LNCaP clone FGC (cell line): ENCODE measurements at regions not wholly inside any gene's neighbourhood (a gene's known extent, or its start where the extent isn't known, plus 50 kb on each side); places are given as distances from the start of the nearest gene placed in this dataset.

Experiments
- DNase-seq: peaks from one replicate; pipeline ENCODE4 v3.0.0-alpha.2; 2011; ENCODE audit warnings: low read depth
- H3K4me3 ChIP-seq: 2 replicates; pipeline ENCODE4 v1.5.1; 2011; ENCODE audit warnings: mild to moderate bottlenecking, low read depth, low read length, control low read depth
- TF ChIP-seq, protein P1 (sequence below): IDR thresholded peaks from 2 replicates; pipeline ENCODE4 v1.5.1; 2012; ENCODE audit warnings: mild to moderate bottlenecking; ENCODE audit not compliant: control insufficient read depth, insufficient read depth; ENCODE audit errors: extremely low read depth

DNA sequence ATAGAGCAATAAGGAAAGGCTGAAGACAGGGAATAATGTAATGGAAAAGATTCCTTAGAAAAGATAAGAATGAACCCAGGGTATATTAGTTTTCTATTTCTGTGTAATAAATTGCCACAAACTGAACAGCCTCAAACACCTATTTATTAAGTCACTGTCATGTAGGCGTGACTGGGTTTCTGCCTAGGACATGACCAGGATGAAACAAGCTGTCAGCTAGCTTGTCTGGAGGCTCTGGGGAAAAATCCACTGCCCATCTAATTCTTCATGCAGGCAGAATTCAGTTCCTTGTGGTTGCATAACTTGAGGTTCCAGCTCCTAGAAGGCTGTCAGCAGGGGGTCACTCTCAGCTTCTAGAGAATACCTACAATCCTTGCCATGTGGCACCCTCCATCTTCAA, 277.7 kb downstream of the TMA16 start:
- no peak for DNase-seq

GRCh38 chr4:163773940-163774339, 279.4 kb downstream of the TMA16 start:
- H3K4me3 ChIP-seq, result no peak overlapping the region
- no peak for DNase-seq
- TF ChIP-seq, protein P1, sequence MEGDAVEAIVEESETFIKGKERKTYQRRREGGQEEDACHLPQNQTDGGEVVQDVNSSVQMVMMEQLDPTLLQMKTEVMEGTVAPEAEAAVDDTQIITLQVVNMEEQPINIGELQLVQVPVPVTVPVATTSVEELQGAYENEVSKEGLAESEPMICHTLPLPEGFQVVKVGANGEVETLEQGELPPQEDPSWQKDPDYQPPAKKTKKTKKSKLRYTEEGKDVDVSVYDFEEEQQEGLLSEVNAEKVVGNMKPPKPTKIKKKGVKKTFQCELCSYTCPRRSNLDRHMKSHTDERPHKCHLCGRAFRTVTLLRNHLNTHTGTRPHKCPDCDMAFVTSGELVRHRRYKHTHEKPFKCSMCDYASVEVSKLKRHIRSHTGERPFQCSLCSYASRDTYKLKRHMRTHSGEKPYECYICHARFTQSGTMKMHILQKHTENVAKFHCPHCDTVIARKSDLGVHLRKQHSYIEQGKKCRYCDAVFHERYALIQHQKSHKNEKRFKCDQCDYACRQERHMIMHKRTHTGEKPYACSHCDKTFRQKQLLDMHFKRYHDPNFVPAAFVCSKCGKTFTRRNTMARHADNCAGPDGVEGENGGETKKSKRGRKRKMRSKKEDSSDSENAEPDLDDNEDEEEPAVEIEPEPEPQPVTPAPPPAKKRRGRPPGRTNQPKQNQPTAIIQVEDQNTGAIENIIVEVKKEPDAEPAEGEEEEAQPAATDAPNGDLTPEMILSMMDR, result no peak

More for the DNA sequence above, 277.7 kb downstream of the TMA16 start:
- TF ChIP-seq, protein P1, result no peak
- no peak overlapping the region for H3K4me3 ChIP-seq

GRCh38 chr4:163776957-163777356, 282.5 kb downstream of the TMA16 start:
- DNase-seq, result no peak
- no peak overlapping the region for H3K4me3 ChIP-seq
- TF ChIP-seq, protein P1, result no peak

DNA sequence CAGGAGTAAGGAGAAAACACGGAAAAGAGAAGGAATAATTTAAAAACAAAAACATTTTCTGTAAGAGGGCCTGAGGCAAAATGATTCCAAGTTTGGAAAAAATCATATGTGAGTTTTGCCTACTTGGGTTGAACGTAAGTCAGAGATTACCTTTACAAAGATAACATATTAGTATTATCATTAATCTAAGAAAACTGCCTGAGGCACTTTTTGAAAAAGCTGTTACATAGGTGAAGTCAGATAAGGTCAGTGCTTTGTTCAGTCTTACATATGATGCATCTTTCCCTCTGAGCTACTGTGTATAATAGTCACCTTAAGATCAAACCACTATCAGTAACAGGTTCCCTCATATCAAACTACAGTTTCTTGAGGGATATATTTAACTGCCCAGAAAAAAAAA, 287.2 kb downstream of the TMA16 start:
- no peak overlapping the region for H3K4me3 ChIP-seq
- TF ChIP-seq, protein P1, result no peak
- DNase-seq, result no peak

GRCh38 chr4:163790231-163790630, 295.7 kb downstream of the TMA16 start:
- TF ChIP-seq, protein P1, result no peak
- no peak for DNase-seq
- H3K4me3 ChIP-seq, result no peak overlapping the region

DNA sequence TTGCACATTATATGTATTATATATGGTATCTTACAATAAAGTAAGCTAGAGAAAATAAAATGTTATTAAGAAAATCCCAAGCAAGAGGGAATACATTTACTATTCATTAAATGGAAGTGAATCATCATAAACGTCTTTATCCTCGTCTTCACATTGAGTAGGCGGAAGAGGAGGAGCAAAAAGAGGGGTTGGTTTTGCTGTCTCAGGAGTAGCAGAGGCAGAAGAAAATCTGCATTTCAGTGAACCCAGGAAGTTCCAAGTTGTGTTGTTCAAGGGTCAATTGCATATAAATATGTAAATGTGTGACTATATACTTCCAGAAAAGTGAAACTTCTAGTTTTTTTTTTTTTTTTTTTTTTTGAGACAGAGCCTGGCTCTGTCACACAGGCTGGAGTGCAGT, 301.4 kb downstream of the TMA16 start:
- H3K4me3 ChIP-seq, result no peak overlapping the region
- TF ChIP-seq, protein P1, result no peak
- DNase-seq, result no peak

DNA sequence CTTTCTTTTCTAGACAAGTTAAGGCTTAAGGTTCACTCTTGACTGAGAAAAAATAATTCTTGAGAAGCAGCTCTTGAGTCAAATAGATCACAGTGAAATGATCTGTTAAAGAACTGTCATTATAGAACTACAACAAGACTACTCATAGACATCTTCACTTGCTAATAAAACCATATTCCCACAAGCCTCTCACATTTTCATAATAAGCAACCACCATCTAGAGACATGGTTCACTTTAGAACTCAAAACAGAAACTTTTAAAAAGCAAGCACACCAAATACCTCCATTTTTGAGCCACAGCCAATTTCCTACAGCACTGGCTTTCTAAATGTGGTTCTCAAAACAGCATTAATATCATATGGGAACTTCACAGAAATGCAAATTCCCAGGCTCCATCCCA, 309.5 kb downstream of the TMA16 start:
- DNase-seq, result no peak
- no peak overlapping the region for H3K4me3 ChIP-seq
- TF ChIP-seq, protein P1, result no peak
